ENCODE measurements at regions not wholly inside any gene's neighbourhood (a gene's known extent, or its start where the extent isn't known, plus 50 kb on each side); places are given as distances from the start of the nearest gene placed in this dataset.

GRCh38 chr10:78892338-78893176 lies 176.2 kb upstream of the ZMIZ1 start:
- TF ChIP-seq CTCF (conservative IDR thresholded peaks at IDR 0.05 in 1 of 2, IDR thresholded peaks at IDR 0.05 in 1 of 2; ENCODE audit: extremely low read depth in 1 of 2, insufficient read depth in 1 of 2, low read depth in 1 of 2, low read length in 2 of 2) (no peak), EZH2 (IDR thresholded peaks at IDR 0.05; ENCODE audit: borderline replicate concordance, low read length) (no peak)

Measured in mammary epithelial cell (primary cell).